Fibroblast of lung (primary cell): ENCODE measurements at regions not wholly inside any gene's neighbourhood (a gene's known extent, or its start where the extent isn't known, plus 50 kb on each side); places are given as distances from the start of the nearest gene placed in this dataset.
A peak's percentile ranks its signal among the peaks of the same experiment; 100 is the strongest.

Source experiments
- DNase-seq, 2 donors: peaks; one replicate each; pipeline versions ENCODE4 v3.0.0 to v3.0.0-alpha.2; 2010; ENCODE audit warnings: low read depth in 2 of 2
- H2AFZ ChIP-seq: 2 replicates; pipeline ENCODE4 v1.5.1; 2012; ENCODE audit warnings: low read length, control low read depth, inconsistent platforms
- H3K27ac ChIP-seq: 2 replicates; pipeline ENCODE4 v1.5.1; 2011; ENCODE audit warnings: low read length, control low read depth; ENCODE audit not compliant: insufficient read depth
- H3K27me3 ChIP-seq: 2 replicates; pipeline ENCODE4 v1.5.1; 2011; ENCODE audit warnings: mild to moderate bottlenecking, low read length; ENCODE audit not compliant: control insufficient read depth, insufficient read depth
- H3K36me3 ChIP-seq: 2 replicates; pipeline ENCODE4 v1.5.1; 2011; ENCODE audit warnings: low read length; ENCODE audit not compliant: control insufficient read depth, insufficient read depth
- H3K4me1 ChIP-seq: 2 replicates; pipeline ENCODE4 v1.5.1; 2011; ENCODE audit warnings: low read length; ENCODE audit not compliant: control insufficient read depth, insufficient read depth; ENCODE audit errors: extremely low read depth
- H3K4me2 ChIP-seq: 2 replicates; pipeline ENCODE4 v1.5.1; 2011; ENCODE audit warnings: low read length, control low read depth; ENCODE audit not compliant: insufficient read depth; ENCODE audit errors: extremely low read depth
- H3K4me3 ChIP-seq, 4 experiments: fragments of 200-600 bp in 1 of 4; sonication (generic) in 1 of 4; replicated peaks in 1 of 4; 2 replicates each; pipeline ENCODE4 v1.5.1; 2011 to 2016; ENCODE audit warnings: low read length in 4 of 4, low read depth in 3 of 4, mild to moderate bottlenecking in 3 of 4, control low read depth in 2 of 4, inconsistent platforms in 1 of 4, mixed read lengths in 1 of 4; ENCODE audit not compliant: insufficient read depth in 1 of 4; ENCODE audit errors: control extremely low read depth in 1 of 4
- H3K79me2 ChIP-seq: 2 replicates; pipeline ENCODE4 v1.5.1; 2012; ENCODE audit warnings: mild to moderate bottlenecking, low read length, inconsistent platforms; ENCODE audit not compliant: control insufficient read depth, insufficient read depth
- H3K9ac ChIP-seq: 2 replicates; pipeline ENCODE4 v1.5.1; 2011; ENCODE audit warnings: mild to moderate bottlenecking, low read length, control low read depth; ENCODE audit not compliant: insufficient read depth
- H3K9me3 ChIP-seq: 2 replicates; pipeline ENCODE4 v1.5.1; 2012; ENCODE audit warnings: low read depth, low read length; ENCODE audit not compliant: control insufficient read depth, insufficient read depth
- H4K20me1 ChIP-seq: 2 replicates; pipeline ENCODE4 v1.5.1; 2011; ENCODE audit warnings: low read length; ENCODE audit not compliant: control insufficient read depth, insufficient read depth; ENCODE audit errors: extremely low read depth
- CTCF ChIP-seq, 2 donors: IDR thresholded peaks in 1 of 2; conservative IDR thresholded peaks in 1 of 2; 1 replicate in 1 of 2; 2 replicates in 1 of 2; pipeline ENCODE4 v1.5.1; 2011 to 2012; ENCODE audit warnings: low read length in 2 of 2, control low read depth in 1 of 2, inconsistent platforms in 1 of 2, low read depth in 1 of 2, mild to moderate bottlenecking in 1 of 2
- EZH2 ChIP-seq: IDR thresholded peaks from 2 replicates; pipeline ENCODE4 v1.5.1; 2012; ENCODE audit warnings: low read length, control low read depth, mild to moderate bottlenecking; ENCODE audit errors: missing control alignments

GRCh38 chrX:45622538-45622937 is 421.9 kb upstream of the DIPK2B start:
- Histone ChIP-seq H3K79me2 (no peaks in the 10 kb centered on the region), H3K36me3 (no peaks in the 10 kb centered on the region), H3K4me2 (no peak overlapping the region), H3K4me1 (peaks cover 14% of the 10 kb centered on the region), H3K27ac (peak overlapping the region; percentile 91), H3K9me3 (no peaks in the 10 kb centered on the region), H2AFZ (no peak overlapping the region), H4K20me1 (no peaks in the 10 kb centered on the region), H3K9ac (no peak overlapping the region), H3K4me3 (no peak overlapping the region), H3K27me3 (no peaks in the 10 kb centered on the region)
- TF ChIP-seq EZH2, result no peak
- TF ChIP-seq CTCF (conservative IDR thresholded peaks at IDR 0.05 in 1 of 2, IDR thresholded peaks at IDR 0.05 in 1 of 2; ENCODE audit: low read depth in 1 of 2, low read length in 2 of 2), result no peak
- DNase-seq, result peak; percentile 29 to 79

- Histone ChIP-seq H3K36me3 (no peaks in the 10 kb centered on the region), H3K4me1 (peaks cover 14% of the 10 kb centered on the region), H4K20me1 (no peaks in the 10 kb centered on the region), H2AFZ (no peak overlapping the region), H3K4me2 (no peak overlapping the region), H3K4me3 (no peak overlapping the region), H3K27me3 (no peaks in the 10 kb centered on the region), H3K9ac (peak overlapping the region; percentile 7), H3K79me2 (no peaks in the 10 kb centered on the region), H3K9me3 (no peaks in the 10 kb centered on the region), H3K27ac (peak overlapping the region; percentile 91)
- TF ChIP-seq CTCF (conservative IDR thresholded peaks at IDR 0.05 in 1 of 2, IDR thresholded peaks at IDR 0.05 in 1 of 2; ENCODE audit: low read depth in 1 of 2, low read length in 2 of 2) (no peak), EZH2 (no peak)
- no peak for DNase-seq
These were observed 421.4 kb upstream of the DIPK2B start for GRCh38 chrX:45622042-45622423.

GRCh38 chrX:45621376-45622041 is 420.8 kb upstream of the DIPK2B start:
- Histone ChIP-seq H3K36me3 (no peaks in the 10 kb centered on the region), H3K27ac (peak overlapping the region; percentile 91), H2AFZ (no peak overlapping the region), H3K27me3 (no peaks in the 10 kb centered on the region), H3K9me3 (no peaks in the 10 kb centered on the region), H3K9ac (peak overlapping the region; percentile 7), H3K4me2 (peak overlapping the region; percentile 25), H3K79me2 (no peaks in the 10 kb centered on the region), H4K20me1 (no peaks in the 10 kb centered on the region), H3K4me3 (no peak overlapping the region), H3K4me1 (peaks cover 14% of the 10 kb centered on the region)
- DNase-seq, result peak; percentile 59 to 84
- no peak for TF ChIP-seq CTCF (conservative IDR thresholded peaks at IDR 0.05 in 1 of 2, IDR thresholded peaks at IDR 0.05 in 1 of 2; ENCODE audit: low read depth in 1 of 2, low read length in 2 of 2)
- TF ChIP-seq EZH2, result no peak
